CD1c-positive myeloid dendritic cell (primary cell): ENCODE measurements at regions not wholly inside any gene's neighbourhood (a gene's known extent, or its start where the extent isn't known, plus 50 kb on each side); places are given as distances from the start of the nearest gene placed in this dataset.
"Not testable (repeated sequence)": the region's sequence is repeated elsewhere in the genome, so short reads cannot be mapped to it uniquely, and the experiment has no call there.

Source experiments
- DNase-seq: peaks from one replicate; pipeline ENCODE4 v3.0.0-alpha.2; 2016; ENCODE audit errors: extremely low spot score

DNA sequence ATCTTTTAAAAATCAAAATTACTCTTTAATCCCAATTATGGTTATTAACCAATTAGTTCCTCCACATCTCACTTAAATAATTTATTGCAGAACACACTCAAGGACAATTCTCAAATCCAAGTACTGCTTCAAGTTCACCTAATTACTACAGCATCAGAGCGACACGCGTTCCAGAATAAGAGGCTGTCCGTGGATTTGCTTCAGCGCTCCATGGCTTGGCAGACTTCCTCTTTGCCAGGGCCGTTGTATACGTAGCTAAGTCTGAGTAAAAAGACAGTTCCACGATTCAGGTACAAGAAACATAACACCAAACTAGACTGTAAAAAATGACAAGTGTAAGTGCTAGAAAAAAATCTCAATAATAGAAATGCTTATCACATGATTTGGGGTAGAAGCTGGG is 153.2 kb upstream of the MYT1L start:
- no peak for DNase-seq

DNA sequence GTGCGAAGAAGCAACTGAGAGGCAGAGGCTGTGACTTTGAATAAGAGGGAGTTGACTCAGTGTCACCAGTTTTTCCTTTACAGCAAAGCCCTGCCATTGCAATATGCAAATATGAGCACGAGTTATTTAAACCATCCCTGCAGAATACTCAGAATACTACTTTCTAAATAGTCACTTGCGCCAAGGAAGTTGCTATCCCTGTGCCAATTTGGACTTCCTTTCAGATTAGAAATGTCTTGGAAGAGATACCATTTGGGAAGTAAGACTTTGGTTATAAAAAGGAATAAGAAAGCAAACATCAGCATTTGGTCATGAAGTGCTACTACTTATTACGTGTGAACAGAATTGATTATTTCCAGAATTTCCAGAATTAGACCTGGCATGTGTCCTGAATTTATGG is 151.8 kb upstream of the MYT1L start:
- no peak for DNase-seq

GRCh38 chr2:2472881-2473280 is 141.8 kb upstream of the MYT1L start:
- no peak for DNase-seq

- no peak for DNase-seq
These were observed 141.0 kb upstream of the MYT1L start for GRCh38 chr2:2472044-2472443.

- DNase-seq, result peak; percentile 42
These were observed 135.5 kb upstream of the MYT1L start for GRCh38 chr2:2466534-2466933.

GRCh38 chr2:2464643-2465042 is 133.6 kb upstream of the MYT1L start:
- no peak for DNase-seq

- DNase-seq, result no peak
These were observed 133.0 kb upstream of the MYT1L start for GRCh38 chr2:2464094-2464493.

DNA sequence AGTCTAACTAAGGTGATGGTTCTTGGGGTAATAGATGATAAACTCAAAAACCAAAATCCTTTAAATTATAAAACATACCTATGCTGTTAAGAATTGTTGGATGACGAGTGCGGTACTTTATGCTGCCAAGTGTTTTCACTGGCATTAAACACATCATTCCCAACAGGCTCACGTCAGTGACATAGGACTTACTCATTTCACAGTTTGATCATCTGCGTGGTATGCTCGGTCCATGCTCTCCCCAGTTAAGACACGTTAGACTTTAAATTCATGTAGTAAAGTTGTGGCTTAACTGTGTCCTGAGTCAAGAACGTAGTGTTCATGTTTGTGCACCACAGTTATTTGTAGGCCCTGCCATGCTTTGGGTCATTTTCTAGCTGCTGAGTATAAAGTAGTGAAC is 125.6 kb upstream of the MYT1L start:
- no peak for DNase-seq

DNA sequence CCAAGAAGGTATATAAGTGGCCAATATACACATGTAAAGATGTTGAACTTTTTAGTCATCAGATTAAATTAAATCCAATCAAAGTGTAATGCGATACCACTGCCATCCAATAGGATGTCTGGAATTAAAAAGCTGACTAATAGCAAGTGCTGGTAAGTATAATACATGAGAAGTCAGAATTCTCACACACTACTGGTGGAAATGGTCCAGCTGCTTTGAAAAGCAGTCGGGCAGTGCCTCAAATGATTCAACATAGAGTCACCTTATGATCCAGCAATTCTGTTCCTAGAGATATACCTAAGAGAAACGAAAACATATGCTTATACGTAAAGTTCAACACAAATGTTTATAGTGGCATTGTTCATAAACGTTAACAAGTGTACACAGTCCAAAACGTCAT is 124.1 kb upstream of the MYT1L start:
- DNase-seq, result no peak

DNA sequence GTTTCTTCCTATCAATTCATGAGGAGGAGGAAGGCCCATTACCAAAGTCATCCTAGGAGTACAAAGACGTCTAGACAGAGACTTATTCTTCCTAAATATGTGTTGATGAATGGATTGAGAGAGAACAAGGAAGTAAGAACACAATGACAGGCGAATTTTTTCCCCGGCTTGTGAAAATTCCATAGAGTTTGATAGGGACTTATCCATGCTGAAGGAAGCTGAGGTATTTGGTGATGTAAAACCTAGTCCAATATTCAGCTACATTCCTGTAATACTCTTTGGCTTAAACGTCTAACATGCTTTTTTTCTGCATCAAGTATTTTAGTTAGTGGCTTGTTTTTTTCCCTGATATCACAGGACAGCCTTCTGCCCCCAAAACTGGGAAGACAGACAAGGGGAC is 121.9 kb upstream of the MYT1L start:
- DNase-seq, result no peak

DNA sequence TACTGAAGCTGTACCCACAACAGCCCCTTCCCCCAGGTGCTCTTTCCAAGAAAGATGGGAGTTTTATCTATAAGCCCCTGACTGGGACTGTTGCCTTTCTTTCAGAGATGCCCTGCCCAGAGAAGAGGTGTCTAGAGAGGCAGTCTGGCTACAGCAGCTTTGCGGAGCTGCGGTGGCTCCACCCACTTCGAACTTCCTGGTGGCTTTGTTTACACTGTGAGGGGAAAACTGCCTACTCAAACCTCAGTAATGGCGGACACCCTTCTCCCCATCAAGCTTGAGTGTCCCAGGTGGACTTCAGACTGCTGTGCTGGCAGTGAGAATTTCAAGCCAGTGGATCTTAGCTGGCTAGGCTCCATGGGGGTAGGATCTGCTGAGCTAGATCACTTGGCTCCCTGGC is 120.2 kb upstream of the MYT1L start:
- DNase-seq, result not testable (repeated sequence)

DNA sequence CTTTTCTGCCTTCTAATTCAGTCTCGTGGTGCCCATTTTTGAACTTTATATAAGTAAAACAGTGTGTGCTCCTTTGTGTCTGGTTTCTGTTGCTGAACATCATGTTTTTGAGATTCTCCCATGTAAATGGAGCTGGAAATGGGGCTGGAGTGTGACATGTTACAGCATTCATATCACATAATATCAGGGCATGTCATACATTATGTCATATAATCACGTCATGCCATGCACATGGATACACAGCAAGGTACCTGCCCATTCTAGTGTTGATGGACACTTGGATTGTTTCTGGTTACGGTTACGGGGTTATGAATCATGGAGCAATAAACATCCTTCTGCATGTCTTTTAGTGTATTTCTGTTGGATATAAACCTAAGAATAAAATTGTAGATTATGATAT is 117.1 kb upstream of the MYT1L start:
- no peak for DNase-seq

- DNase-seq, result no peak
These were observed 91.5 kb upstream of the MYT1L start for GRCh38 chr2:2422621-2423020.

DNA sequence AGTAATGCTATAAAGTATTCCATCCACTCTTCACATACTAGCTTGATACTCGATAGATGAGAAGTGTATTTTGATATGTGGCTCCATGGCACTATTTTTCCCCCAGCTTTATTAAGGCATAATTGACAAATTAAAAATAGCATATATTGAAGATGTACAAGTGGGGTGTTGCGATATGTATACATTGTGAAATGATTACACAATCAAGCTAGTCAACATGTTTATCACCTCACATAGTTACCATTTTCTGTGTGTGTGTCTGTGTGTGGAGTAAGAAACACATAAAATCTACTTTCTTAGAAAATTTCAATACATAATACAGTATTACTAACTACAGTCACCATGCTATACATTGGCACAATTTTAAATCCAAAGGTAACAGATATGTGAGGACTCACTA is 82.5 kb upstream of the MYT1L start:
- DNase-seq, result no peak

- DNase-seq, result no peak
These were observed 79.9 kb upstream of the MYT1L start for GRCh38 chr2:2410987-2411386.

GRCh38 chr2:2409481-2409880 is 78.4 kb upstream of the MYT1L start:
- no peak for DNase-seq

DNA sequence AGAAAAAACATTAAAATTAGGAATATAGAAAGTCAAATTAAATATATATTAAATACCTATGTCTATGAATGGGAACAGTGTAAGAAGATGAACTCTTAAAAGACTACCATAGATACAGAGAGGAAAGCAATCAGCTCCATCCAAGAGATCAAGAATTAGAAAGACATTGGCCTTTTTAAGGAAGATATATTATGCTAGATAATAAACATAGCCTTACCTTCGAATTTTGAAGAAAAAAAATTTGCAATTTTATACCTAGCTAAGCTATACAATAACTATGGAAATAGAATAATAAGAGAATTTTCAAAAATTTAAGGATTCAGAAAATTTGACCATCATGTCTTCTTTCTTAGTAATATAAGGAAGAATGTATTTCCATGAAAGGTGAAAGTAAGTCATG is 74.7 kb upstream of the MYT1L start:
- DNase-seq, result no peak

DNA sequence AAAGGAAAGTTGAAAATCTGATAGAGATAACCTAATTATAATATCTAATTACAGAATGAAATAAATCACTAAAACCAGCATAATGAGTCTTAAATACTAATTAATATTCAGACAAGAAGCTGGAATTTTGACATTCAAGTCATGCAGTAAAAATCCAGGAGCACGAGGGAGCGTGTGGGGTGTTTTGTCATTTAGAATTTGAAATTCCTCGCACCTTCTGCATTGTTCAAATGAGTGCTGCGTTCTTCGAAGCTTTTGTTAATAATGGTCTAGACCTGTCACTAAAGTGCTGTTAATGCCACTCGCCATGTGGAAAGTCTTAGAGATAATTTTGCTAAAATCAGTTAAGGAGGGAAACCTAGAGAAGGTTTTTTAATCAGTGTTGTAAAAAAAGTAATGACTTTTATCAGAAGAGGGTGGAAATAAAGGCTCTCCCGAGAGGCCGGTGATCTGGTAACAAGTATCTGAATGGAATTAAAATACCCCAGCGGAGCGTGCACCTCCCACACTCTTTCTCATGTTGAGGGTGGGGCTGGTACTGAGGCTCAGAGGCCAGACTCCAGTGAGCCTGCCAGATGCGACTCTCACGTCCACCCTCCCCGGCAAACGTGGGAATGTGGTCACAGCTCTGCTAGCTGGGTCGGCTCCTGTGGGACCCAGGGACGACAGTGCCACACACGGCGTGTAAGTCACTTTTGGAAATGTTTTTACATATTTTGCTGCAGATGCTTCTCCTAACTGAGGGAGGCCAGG is 69.4 kb upstream of the MYT1L start:
- no peak for DNase-seq

DNA sequence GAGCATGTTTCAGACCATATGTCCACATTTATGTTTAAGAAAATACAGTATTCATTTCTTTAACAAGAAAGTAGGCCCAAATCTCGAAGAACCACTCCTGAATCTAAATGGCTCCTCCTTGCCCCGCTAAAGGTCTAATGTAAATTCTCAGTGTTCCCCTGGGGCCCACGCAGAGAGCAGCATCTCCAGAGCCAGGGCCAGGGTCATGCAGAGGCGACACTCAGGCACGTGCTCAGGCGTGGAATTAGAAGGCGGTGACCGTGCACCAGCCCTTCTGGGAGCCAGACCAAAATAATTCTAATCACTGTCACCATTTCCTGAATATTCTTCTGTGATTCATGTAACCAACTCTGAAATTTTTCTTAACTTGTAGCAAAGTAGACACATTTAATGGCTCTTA is 68.3 kb upstream of the MYT1L start:
- no peak for DNase-seq

- no peak for DNase-seq
These were observed 61.3 kb upstream of the MYT1L start for GRCh38 chr2:2392332-2392731.

- DNase-seq, result no peak
These were observed 58.1 kb upstream of the MYT1L start for GRCh38 chr2:2389215-2389614.
